ENCODE measurements at regions not wholly inside any gene's neighbourhood (a gene's known extent, or its start where the extent isn't known, plus 50 kb on each side); places are given as distances from the start of the nearest gene placed in this dataset.

GRCh38 chr5:17340819-17341218 lies 123.4 kb downstream of the BASP1 start:
- no peaks in the 10 kb centered on the region for H3K36me3 ChIP-seq
- no peak overlapping the region for H3K4me3 ChIP-seq
- no peaks in the 10 kb centered on the region for H4K20me1 ChIP-seq
- no peak overlapping the region for H3K4me2 ChIP-seq
- H3K27me3 ChIP-seq, result no peaks in the 10 kb centered on the region
- peaks cover 29 to 35% (median 32%) of the 10 kb centered on the region in 11 experiments for H3K9me3 ChIP-seq (replicated peaks in 1 of 11)
- H3K9ac ChIP-seq, result no peak overlapping the region
- TF ChIP-seq Cebpa-rat (IDR thresholded peaks at IDR 0.05), result no peak
- no peak overlapping the region for H3K27ac ChIP-seq
- peaks cover 6 to 17% (median 11%) of the 10 kb centered on the region in 10 experiments; a peak in 18 of 20 replicates for H3K4me1 ChIP-seq

DNA sequence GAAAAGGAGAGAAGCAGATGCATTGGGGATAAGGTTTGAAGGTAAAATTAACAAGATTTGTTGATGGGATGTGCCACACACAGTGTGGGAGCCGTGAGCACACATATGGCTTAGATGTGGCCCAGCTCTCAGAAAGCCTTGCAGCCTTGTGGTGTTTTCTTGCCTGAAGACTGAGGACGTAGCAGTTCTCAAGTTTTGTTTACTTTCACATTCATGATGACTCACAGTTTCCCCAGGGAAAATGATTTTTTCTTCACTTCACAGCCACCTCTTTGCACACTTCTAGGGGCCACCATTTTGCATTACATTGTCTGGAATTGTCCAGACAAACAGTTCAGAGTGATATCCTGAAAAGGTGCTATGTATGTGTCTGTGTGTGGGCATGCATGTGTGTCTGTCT lies 126.2 kb downstream of the BASP1 start:
- H3K9ac ChIP-seq, result no peak overlapping the region
- peaks cover under 1 to 7% (median 4%) of the 10 kb centered on the region in 11 experiments; a peak in 16 of 22 replicates for H3K9me3 ChIP-seq (replicated peaks in 1 of 11)
- H3K27me3 ChIP-seq, result no peaks in the 10 kb centered on the region
- peak overlapping the region; percentile 18 to 52 (median 36); a peak in 20 of 22 replicates for H3K4me2 ChIP-seq
- peaks cover 6 to 17% (median 11%) of the 10 kb centered on the region in 10 experiments; a peak in 18 of 20 replicates for H3K4me1 ChIP-seq
- H3K36me3 ChIP-seq, result no peaks in the 10 kb centered on the region
- 0 out of 22 replicates have a peak overlapping the region, but pooled peaks of 1 of the 11 experiments have one; percentile 26 for H3K27ac ChIP-seq
- TF ChIP-seq Cebpa-rat (IDR thresholded peaks at IDR 0.05), result no peak
- no peaks in the 10 kb centered on the region for H4K20me1 ChIP-seq
- no peak overlapping the region for H3K4me3 ChIP-seq

DNA sequence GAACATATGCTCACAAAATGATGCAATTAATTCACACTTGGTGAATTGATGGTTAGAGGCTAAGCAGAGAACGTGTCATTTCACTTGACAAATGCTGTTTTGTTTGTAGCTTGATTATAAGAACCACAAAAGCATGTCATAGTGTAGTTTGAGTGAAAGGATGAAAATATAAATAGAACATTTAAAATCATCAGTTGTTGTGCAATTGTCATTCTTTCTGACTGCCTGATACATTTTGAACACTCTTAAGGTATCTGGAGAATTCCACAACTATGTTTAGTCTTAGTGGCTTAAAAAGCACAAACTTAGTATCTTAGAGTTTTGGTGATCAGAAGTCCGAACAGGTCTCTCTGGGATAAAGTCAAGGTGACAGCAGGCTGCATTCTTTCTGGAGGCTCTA lies 129.4 kb downstream of the BASP1 start:
- H3K36me3 ChIP-seq, result no peaks in the 10 kb centered on the region
- peaks cover 6 to 17% (median 11%) of the 10 kb centered on the region in 10 experiments; a peak in 18 of 20 replicates for H3K4me1 ChIP-seq
- no peak overlapping the region for H3K4me3 ChIP-seq
- H3K27me3 ChIP-seq, result no peaks in the 10 kb centered on the region
- no peaks in the 10 kb centered on the region for H4K20me1 ChIP-seq
- no peak overlapping the region for H3K4me2 ChIP-seq
- TF ChIP-seq Cebpa-rat (IDR thresholded peaks at IDR 0.05), result no peak
- H3K9me3 ChIP-seq (replicated peaks in 1 of 11), result peaks cover 0 to 5% (median 0%) of the 10 kb centered on the region in 11 experiments; a peak in 1 of 22 replicates
- no peak overlapping the region for H3K27ac ChIP-seq
- H3K9ac ChIP-seq, result no peak overlapping the region

DNA sequence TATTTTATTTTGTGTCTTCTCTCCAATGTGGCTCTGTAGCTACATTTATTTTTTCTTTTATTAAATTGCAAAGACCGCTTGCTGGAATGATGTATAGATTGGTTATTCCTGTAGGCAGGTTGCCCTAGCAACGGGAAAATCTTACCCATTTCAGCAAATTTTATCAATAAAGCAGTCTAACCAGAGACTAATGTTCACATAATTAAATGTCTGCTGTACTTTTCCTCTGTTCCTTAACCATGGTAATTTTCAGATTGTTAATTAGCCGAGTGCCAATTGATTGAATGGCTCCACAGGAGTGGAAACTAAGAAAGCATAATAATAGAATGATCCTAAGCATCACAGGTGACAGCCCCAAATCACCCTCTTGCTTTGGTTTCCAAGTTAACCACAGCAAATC lies 134.8 kb downstream of the BASP1 start:
- no peak for TF ChIP-seq Cebpa-rat (IDR thresholded peaks at IDR 0.05)
- H3K4me3 ChIP-seq, result no peak overlapping the region
- H4K20me1 ChIP-seq, result no peaks in the 10 kb centered on the region
- no peak overlapping the region for H3K27ac ChIP-seq
- no peaks in the 10 kb centered on the region for H3K27me3 ChIP-seq
- H3K9ac ChIP-seq, result no peak overlapping the region
- peaks cover 5 to 29% (median 23%) of the 10 kb centered on the region in 11 experiments for H3K9me3 ChIP-seq (replicated peaks in 1 of 11)
- H3K4me1 ChIP-seq, result peaks cover 0 to 18% (median 0%) of the 10 kb centered on the region in 10 experiments; a peak in 7 of 20 replicates
- H3K36me3 ChIP-seq, result no peaks in the 10 kb centered on the region
- no peak overlapping the region for H3K4me2 ChIP-seq

- H3K27ac ChIP-seq, result no peak overlapping the region
- H3K9me3 ChIP-seq (replicated peaks in 1 of 11), result peaks cover 12 to 34% (median 28%) of the 10 kb centered on the region in 11 experiments
- H4K20me1 ChIP-seq, result no peaks in the 10 kb centered on the region
- H3K9ac ChIP-seq, result no peak overlapping the region
- no peaks in the 10 kb centered on the region for H3K36me3 ChIP-seq
- peaks cover 0 to 1% (median 0%) of the 10 kb centered on the region in 11 experiments; a peak in 2 of 22 replicates for H3K27me3 ChIP-seq
- no peak for TF ChIP-seq Cebpa-rat (IDR thresholded peaks at IDR 0.05)
- H3K4me2 ChIP-seq, result no peak overlapping the region
- H3K4me3 ChIP-seq, result no peak overlapping the region
- H3K4me1 ChIP-seq, result peaks cover 0 to 18% (median 0%) of the 10 kb centered on the region in 10 experiments; a peak in 7 of 20 replicates
Measured at GRCh38 chr5:17354265-17354664, 136.8 kb downstream of the BASP1 start.

- peaks cover 0 to 18% (median 0%) of the 10 kb centered on the region in 10 experiments; a peak in 7 of 20 replicates for H3K4me1 ChIP-seq
- no peak overlapping the region for H3K4me3 ChIP-seq
- H3K36me3 ChIP-seq, result no peaks in the 10 kb centered on the region
- H3K9me3 ChIP-seq (replicated peaks in 1 of 11), result peaks cover 12 to 34% (median 28%) of the 10 kb centered on the region in 11 experiments
- TF ChIP-seq Cebpa-rat (IDR thresholded peaks at IDR 0.05), result no peak
- H3K9ac ChIP-seq, result no peak overlapping the region
- peaks cover 0 to 4% (median 0%) of the 10 kb centered on the region in 11 experiments; a peak in 2 of 22 replicates for H3K27me3 ChIP-seq
- no peaks in the 10 kb centered on the region for H4K20me1 ChIP-seq
- peak overlapping the region in 2 of 11 experiments; percentile 57 to 66; a peak in 3 of 22 replicates for H3K27ac ChIP-seq
- peak overlapping the region in 4 of 11 experiments; percentile 8 to 50 (median 40); a peak in 6 of 22 replicates for H3K4me2 ChIP-seq
Measured at GRCh38 chr5:17355586-17356346, 138.3 kb downstream of the BASP1 start.

DNA sequence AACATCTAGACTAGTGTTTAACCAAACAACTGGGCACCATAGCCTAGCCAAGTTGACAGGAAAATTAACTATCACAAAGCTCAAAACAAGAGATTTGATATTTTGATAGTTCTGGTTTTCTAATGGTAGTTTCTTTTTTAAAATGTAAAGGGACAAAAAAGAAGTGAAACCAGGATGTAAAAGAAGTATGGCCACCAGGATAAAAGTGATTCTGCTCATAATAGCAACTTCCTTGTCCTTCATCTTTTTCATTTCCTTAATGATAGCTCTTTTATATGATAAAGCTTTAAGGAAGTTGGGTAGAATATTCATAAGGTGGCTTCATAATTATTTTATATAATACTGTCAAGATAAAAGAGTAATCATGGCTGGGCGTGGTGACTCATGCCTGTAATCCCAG lies 139.1 kb downstream of the BASP1 start:
- H3K4me2 ChIP-seq, result peak overlapping the region in 4 of 11 experiments; percentile 8 to 50 (median 40); a peak in 5 of 22 replicates
- TF ChIP-seq Cebpa-rat (IDR thresholded peaks at IDR 0.05), result no peak

GRCh38 chr5:17357504-17357903 lies 140.1 kb downstream of the BASP1 start:
- no peak for TF ChIP-seq Cebpa-rat (IDR thresholded peaks at IDR 0.05)
- peaks cover 0 to 18% (median 0%) of the 10 kb centered on the region in 10 experiments; a peak in 7 of 20 replicates for H3K4me1 ChIP-seq
- no peaks in the 10 kb centered on the region for H3K36me3 ChIP-seq
- H3K27ac ChIP-seq, result no peak overlapping the region
- peaks cover 0 to 8% (median 0%) of the 10 kb centered on the region in 11 experiments; a peak in 2 of 22 replicates for H3K27me3 ChIP-seq
- no peak overlapping the region for H3K4me2 ChIP-seq
- H3K9me3 ChIP-seq (replicated peaks in 1 of 11), result peaks cover 12 to 34% (median 28%) of the 10 kb centered on the region in 11 experiments
- H3K9ac ChIP-seq, result no peak overlapping the region
- H4K20me1 ChIP-seq, result no peaks in the 10 kb centered on the region
- H3K4me3 ChIP-seq, result no peak overlapping the region

More for the DNA sequence above, 139.1 kb downstream of the BASP1 start:
- H3K36me3 ChIP-seq, result no peaks in the 10 kb centered on the region
- peaks cover 12 to 34% (median 28%) of the 10 kb centered on the region in 11 experiments for H3K9me3 ChIP-seq (replicated peaks in 1 of 11)
- no peak overlapping the region for H3K4me3 ChIP-seq
- H3K27ac ChIP-seq, result peak overlapping the region in 2 of 11 experiments; percentile 57 to 66; a peak in 3 of 22 replicates
- no peaks in the 10 kb centered on the region for H4K20me1 ChIP-seq
- H3K27me3 ChIP-seq, result peaks cover 0 to 8% (median 0%) of the 10 kb centered on the region in 11 experiments; a peak in 2 of 22 replicates
- peaks cover 0 to 18% (median 0%) of the 10 kb centered on the region in 10 experiments; a peak in 7 of 20 replicates for H3K4me1 ChIP-seq
- H3K9ac ChIP-seq, result no peak overlapping the region

DNA sequence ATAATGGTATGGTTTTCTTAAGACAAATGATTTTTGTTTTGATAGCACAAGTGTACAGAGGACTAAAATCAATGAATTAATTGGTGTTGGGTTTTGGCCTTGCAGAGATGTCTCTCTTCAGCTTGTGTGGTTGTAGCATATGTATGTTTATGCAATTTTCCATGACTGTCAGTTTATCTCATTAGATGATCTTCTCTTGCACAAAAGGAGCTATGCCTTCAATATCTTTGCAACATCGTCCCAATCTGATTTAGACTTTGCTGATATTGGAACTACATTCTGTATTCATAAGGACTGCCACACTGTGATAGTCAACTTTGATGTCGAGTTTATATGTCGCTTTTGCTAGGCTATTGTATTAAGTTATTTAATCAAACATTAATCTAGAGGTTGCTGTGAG lies 140.0 kb upstream of the TAF11L2 start:
- H3K27ac ChIP-seq, result no peak overlapping the region
- H3K4me2 ChIP-seq, result no peak overlapping the region
- no peak for TF ChIP-seq Cebpa-rat (IDR thresholded peaks at IDR 0.05)
- peaks cover 0 to 8% (median 0%) of the 10 kb centered on the region in 11 experiments; a peak in 2 of 22 replicates for H3K27me3 ChIP-seq
- H3K4me1 ChIP-seq, result peaks cover 0 to 18% (median 0%) of the 10 kb centered on the region in 10 experiments; a peak in 7 of 20 replicates
- H3K9me3 ChIP-seq (replicated peaks in 1 of 11), result peaks cover 12 to 34% (median 28%) of the 10 kb centered on the region in 11 experiments
- no peak overlapping the region for H3K4me3 ChIP-seq
- H4K20me1 ChIP-seq, result no peaks in the 10 kb centered on the region
- H3K36me3 ChIP-seq, result no peaks in the 10 kb centered on the region
- no peak overlapping the region for H3K9ac ChIP-seq
